IMR-90 (cell line): ENCODE measurements at regions not wholly inside any gene's neighbourhood (a gene's known extent, or its start where the extent isn't known, plus 50 kb on each side); places are given as distances from the start of the nearest gene placed in this dataset.

Source experiments
- ATAC-seq: fragments of 200-7000 bp; cut with Tn5 transposase; 2 replicates; pipeline ENCODE4 v1.9.1; 2020; ENCODE audit warnings: low read depth, mild to moderate bottlenecking, moderate library complexity
- BruUV-seq: library from RNA; stranded (reverse); fragments of 400-500 nt; replicated peaks from 2 replicates; lab custom pipeline; 2021; lab: Mats Ljungman, UMichigan
- CTCF ChIA-PET: fragments of 300-600 bp; formaldehyde crosslinking; extraction: SDS; loops from one replicate; lab custom pipeline; 2021; ENCODE audit warnings: antibody characterized with exemption; lab: Yijun Ruan, JAX
- POLR2A ChIA-PET: fragments of 300-600 bp; sonication (Branson Sonifier 250); formaldehyde crosslinking; loops from one replicate; lab custom pipeline; 2022; ENCODE audit warnings: antibody characterized with exemption; ENCODE audit not compliant: unreplicated experiment; lab: Charles Lee
- DNase-seq: peaks from one replicate; pipeline ENCODE4 v3.0.0; 2013
- H2AFZ ChIP-seq: replicated peaks from 2 replicates; pipeline ENCODE3; 2013; ENCODE audit warnings: low read length, mild to moderate bottlenecking; ENCODE audit not compliant: poor library complexity
- H2AK5ac ChIP-seq: 2 replicates; pipeline ENCODE4 v1.6.1; 2013; ENCODE audit warnings: low read depth, low read length, inconsistent platforms
- H2AK9ac ChIP-seq: replicated peaks from 2 replicates; pipeline ENCODE3; 2013; ENCODE audit warnings: mild to moderate bottlenecking, low read depth, low read length, moderate library complexity; ENCODE audit not compliant: poor library complexity
- H2BK120ac ChIP-seq: 2 replicates; pipeline ENCODE4 v1.6.1; 2013; ENCODE audit warnings: low read depth, low read length, inconsistent platforms
- H2BK15ac ChIP-seq: 3 replicates; pipeline ENCODE4 v1.6.1; 2013; ENCODE audit warnings: low read depth, low read length, inconsistent platforms
- H2BK20ac ChIP-seq: 2 replicates; pipeline ENCODE4 v1.6.1; 2013; ENCODE audit warnings: low read depth, mild to moderate bottlenecking, inconsistent platforms, low read length, moderate library complexity
- H2BK5ac ChIP-seq: 2 replicates; pipeline ENCODE4 v1.6.1; 2013; ENCODE audit warnings: mild to moderate bottlenecking, low read depth, low read length, inconsistent platforms; ENCODE audit not compliant: poor library complexity, severe bottlenecking
- H3K14ac ChIP-seq: replicated peaks from 2 replicates; pipeline ENCODE4 v1.6.1; 2013; ENCODE audit warnings: low read depth, low read length, inconsistent platforms
- H3K18ac ChIP-seq: 2 replicates; pipeline ENCODE4 v1.6.1; 2013; ENCODE audit warnings: low read depth, low read length, control low read depth
- H3K23ac ChIP-seq: 2 replicates; pipeline ENCODE4 v1.6.1; 2013; ENCODE audit warnings: low read depth, low read length, inconsistent platforms
- H3K27ac ChIP-seq: 2 replicates; pipeline ENCODE4 v1.5.1; 2013; ENCODE audit warnings: mild to moderate bottlenecking, control low read depth, low read length; ENCODE audit not compliant: insufficient read depth
- H3K27me3 ChIP-seq: 2 replicates; pipeline ENCODE4 v1.6.1; 2013; ENCODE audit warnings: low read length; ENCODE audit not compliant: control insufficient read depth, insufficient read depth
- H3K36me3 ChIP-seq: 2 replicates; pipeline ENCODE4 v1.6.1; 2013; ENCODE audit warnings: low read length, mixed read lengths; ENCODE audit not compliant: control insufficient read depth, insufficient read depth
- H3K4ac ChIP-seq: 2 replicates; pipeline ENCODE4 v1.6.1; 2013; ENCODE audit warnings: low read depth, low read length, inconsistent platforms
- H3K4me1 ChIP-seq: 2 replicates; pipeline ENCODE4 v1.6.1; 2013; ENCODE audit warnings: low read length, mixed read lengths; ENCODE audit not compliant: control insufficient read depth, insufficient read depth
- H3K4me2 ChIP-seq: 2 replicates; pipeline ENCODE4 v1.6.1; 2013; ENCODE audit warnings: low read depth, mild to moderate bottlenecking, control low read depth, low read length, moderate library complexity
- H3K4me3 ChIP-seq: 2 replicates; pipeline ENCODE4 v1.5.1; 2013; ENCODE audit warnings: low read depth, mild to moderate bottlenecking, control low read depth, low read length, moderate library complexity; ENCODE audit not compliant: insufficient read depth
- H3K56ac ChIP-seq: 2 replicates; pipeline ENCODE4 v1.6.1; 2013; ENCODE audit warnings: low read length, inconsistent platforms; ENCODE audit not compliant: insufficient read depth; ENCODE audit errors: extremely low read depth
- H3K79me1 ChIP-seq, 2 experiments: 2 replicates each; pipeline ENCODE4 v1.6.1; 2013; ENCODE audit warnings: low read length in 2 of 2, inconsistent platforms in 1 of 2, low read depth in 1 of 2
- H3K9ac ChIP-seq: 2 replicates; pipeline ENCODE4 v1.6.1; 2013; ENCODE audit warnings: low read depth, low read length, control low read depth
- H3K9me1 ChIP-seq: 2 replicates; pipeline ENCODE4 v1.6.1; 2013; ENCODE audit warnings: low read length, inconsistent platforms; ENCODE audit not compliant: insufficient read depth
- H3K9me3 ChIP-seq: 2 replicates; pipeline ENCODE4 v1.6.1; 2013; ENCODE audit warnings: low read length; ENCODE audit not compliant: control insufficient read depth, insufficient read depth
- H4K20me1 ChIP-seq: 2 replicates; pipeline ENCODE4 v1.6.1; 2013; ENCODE audit warnings: low read length, inconsistent platforms; ENCODE audit not compliant: insufficient read depth
- H4K5ac ChIP-seq: 2 replicates; pipeline ENCODE4 v1.6.1; 2013; ENCODE audit warnings: mild to moderate bottlenecking, low read depth, low read length, control low read depth
- H4K8ac ChIP-seq, 2 experiments: 2 replicates each; pipeline ENCODE4 v1.6.1; 2013; ENCODE audit warnings: low read depth in 2 of 2, low read length in 2 of 2, control low read depth in 1 of 2, inconsistent platforms in 1 of 2
- H4K91ac ChIP-seq: 2 replicates; pipeline ENCODE4 v1.6.1; 2013; ENCODE audit warnings: low read depth, low read length, inconsistent platforms; ENCODE audit not compliant: insufficient read depth
- BHLHE40 ChIP-seq: fragments of 150-350 bp; IDR thresholded peaks from 2 replicates; pipeline ENCODE4 v1.6.1; 2016; ENCODE audit warnings: mild to moderate bottlenecking, low read depth, low read length
- MAFK ChIP-seq: IDR thresholded peaks from 2 replicates; pipeline ENCODE4 v1.6.1; 2012; ENCODE audit warnings: low read depth, low read length, improper control_type of control experiment
- RAD21 ChIP-seq: IDR thresholded peaks from 2 replicates; pipeline ENCODE4 v1.6.1; 2012; ENCODE audit warnings: low read length, improper control_type of control experiment
- SMC3 ChIP-seq: fragments of 150-350 bp; IDR thresholded peaks from 2 replicates; pipeline ENCODE4 v1.6.1; 2016; ENCODE audit warnings: low read depth, mild to moderate bottlenecking, antibody characterized with exemption, low read length, moderate library complexity
- WGBS, 2 experiments: methylation state at CpG; one replicate each; pipeline versions ENCODE4 v1.1.5 to v1.1.7; 2013; ENCODE audit warnings: missing lambda C conversion rate in 2 of 2; ENCODE audit not compliant: insufficient read length in 1 of 2; ENCODE audit errors: extremely low coverage in 2 of 2; 5-methylcytosine and 5-hydroxymethylcytosine counted together
- dilution Hi-C: fragments of 300-500 bp; cut with HindIII; formaldehyde crosslinking; loops from one replicate; pipeline ENCODE4 v1.14.3; 2018; ENCODE audit warnings: low sequenced_read_pairs; ENCODE audit not compliant: unreplicated experiment
- in situ Hi-C: fragments of 300-500 bp; cut with MboI; formaldehyde crosslinking; loops from 3 replicates; pipeline ENCODE4 v1.14.3; 2019; ENCODE audit warnings: low sequenced_read_pairs, inconsistent platforms, mixed read lengths
- intact Hi-C: fragments of 100-400 bp; cut with micrococcal nuclease; formaldehyde crosslinking; loops from 2 replicates; pipeline ENCODE4 v1.10.0; 2022

DNA sequence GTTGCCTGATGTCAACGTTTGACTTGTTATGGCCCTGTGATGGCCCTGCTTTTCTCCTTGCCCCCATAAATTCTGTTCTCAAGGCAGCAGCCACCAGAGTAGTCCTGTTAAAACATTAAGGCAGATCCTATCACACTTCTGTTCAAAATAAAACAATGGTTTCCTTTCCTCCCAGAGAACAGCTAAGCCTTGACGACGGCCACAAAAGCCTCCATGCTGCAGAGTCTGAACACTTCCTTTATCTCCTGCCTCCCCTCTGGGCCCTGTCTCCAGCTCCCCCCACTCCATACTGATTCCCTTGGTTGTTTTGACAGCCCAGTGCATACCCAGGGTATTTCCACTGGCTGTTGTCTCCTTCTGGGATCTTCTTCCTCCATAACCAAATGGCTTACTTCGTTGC, 618.1 kb downstream of the MED13L start:
- Histone ChIP-seq H3K14ac (no peak overlapping the region), H2BK15ac (no peak overlapping the region), H3K18ac (no peak overlapping the region), H4K91ac (no peak overlapping the region), H3K9me1 (no peaks in the 10 kb centered on the region), H3K9me3 (no peaks in the 10 kb centered on the region), H2AK9ac (no peak overlapping the region), H2AK5ac (no peak overlapping the region), H3K23ac (no peak overlapping the region), H3K56ac (no peak overlapping the region), H4K20me1 (no peaks in the 10 kb centered on the region), H4K8ac (no peak overlapping the region), H3K4me3 (no peak overlapping the region), H2BK20ac (no peak overlapping the region), H2AFZ (no peak overlapping the region), H3K27ac (no peak overlapping the region), H3K36me3 (no peaks in the 10 kb centered on the region), H3K27me3 (no peaks in the 10 kb centered on the region), H4K5ac (no peak overlapping the region), H3K4me1 (no peaks in the 10 kb centered on the region), H3K4me2 (no peak overlapping the region), H2BK5ac (no peak overlapping the region), H3K4ac (no peak overlapping the region), H3K9ac (no peak overlapping the region), H3K79me1 (no peaks in the 10 kb centered on the region), H2BK120ac (no peak overlapping the region)
- dilution Hi-C loops: no loop called here
- TF ChIP-seq SMC3: no peak
- no peak for TF ChIP-seq MAFK
- TF ChIP-seq BHLHE40: no peak
- no peak for TF ChIP-seq RAD21
- no TSS peak for BruUV-seq
- in situ Hi-C loops: no loop called here
- DNase-seq (no peak), ATAC-seq (no peak)
- 66% methylated on average over 4 of the region's 4 CpGs; no CpG with 5 or more reads in 1 of the 2 experiments for WGBS, 2 experiments
- intact Hi-C loops: no loop called here
- POLR2A ChIA-PET: no interaction called here
- CTCF ChIA-PET: no interaction called here
